BE2C (cell line): ENCODE measurements at regions not wholly inside any gene's neighbourhood (a gene's known extent, or its start where the extent isn't known, plus 50 kb on each side); places are given as distances from the start of the nearest gene placed in this dataset.

Source experiments
- DNase-seq: peaks from one replicate; pipeline ENCODE4 v3.0.0-alpha.2; 2020
- H3K27me3 ChIP-seq: fragments of 250-450 bp; sonication (Bioruptor Pico); 2 replicates; pipeline ENCODE4 v1.5.1; 2020; ENCODE audit warnings: mild to moderate bottlenecking
- H3K36me3 ChIP-seq: fragments of 250-450 bp; sonication (Bioruptor Pico); 2 replicates; pipeline ENCODE4 v1.5.1; 2020; ENCODE audit warnings: mild to moderate bottlenecking
- H3K4me1 ChIP-seq: fragments of 250-450 bp; sonication (Bioruptor Pico); 2 replicates; pipeline ENCODE4 v1.5.1; 2020
- H3K4me3 ChIP-seq: 2 replicates; pipeline ENCODE4 v1.5.1; 2011; ENCODE audit warnings: low read depth, low read length
- H3K9me3 ChIP-seq: fragments of 250-450 bp; sonication (Bioruptor Pico); 2 replicates; pipeline ENCODE4 v1.5.1; 2020
- CTCF ChIP-seq: IDR thresholded peaks from 2 replicates; pipeline ENCODE4 v1.5.1; 2012; ENCODE audit warnings: mild to moderate bottlenecking, low read depth, low read length

- no peaks in the 10 kb centered on the region for H3K9me3 ChIP-seq
- H3K4me1 ChIP-seq: no peaks in the 10 kb centered on the region
- no peak for DNase-seq
- no peak for TF ChIP-seq CTCF
- no peaks in the 10 kb centered on the region for H3K27me3 ChIP-seq
- no peak overlapping the region for H3K4me3 ChIP-seq
- H3K36me3 ChIP-seq: no peaks in the 10 kb centered on the region
Observed at GRCh38 chr15:25981114-25981513, 118.0 kb upstream of the ATP10A start.

GRCh38 chr15:25972141-25972675 lies 109.1 kb upstream of the ATP10A start:
- Histone ChIP-seq H3K27me3 (no peaks in the 10 kb centered on the region), H3K4me3 (no peak overlapping the region), H3K36me3 (no peaks in the 10 kb centered on the region), H3K4me1 (no peaks in the 10 kb centered on the region), H3K9me3 (no peaks in the 10 kb centered on the region)
- TF ChIP-seq CTCF: no peak
- DNase-seq: no peak

- Histone ChIP-seq H3K36me3 (no peaks in the 10 kb centered on the region), H3K4me1 (no peaks in the 10 kb centered on the region), H3K4me3 (no peak overlapping the region), H3K27me3 (no peaks in the 10 kb centered on the region), H3K9me3 (no peaks in the 10 kb centered on the region)
- no peak for TF ChIP-seq CTCF
- no peak for DNase-seq
Observed at GRCh38 chr15:25971053-25971452, 107.9 kb upstream of the ATP10A start.

- no peak for DNase-seq
- Histone ChIP-seq H3K4me1 (no peaks in the 10 kb centered on the region), H3K27me3 (no peaks in the 10 kb centered on the region), H3K9me3 (no peaks in the 10 kb centered on the region), H3K4me3 (no peak overlapping the region), H3K36me3 (no peaks in the 10 kb centered on the region)
- TF ChIP-seq CTCF: no peak
Observed at GRCh38 chr15:25969886-25970285, 106.8 kb upstream of the ATP10A start.

GRCh38 chr15:25967116-25967515 lies 104.0 kb upstream of the ATP10A start:
- Histone ChIP-seq H3K9me3 (no peaks in the 10 kb centered on the region), H3K4me3 (no peak overlapping the region), H3K27me3 (no peaks in the 10 kb centered on the region), H3K36me3 (no peaks in the 10 kb centered on the region), H3K4me1 (no peaks in the 10 kb centered on the region)
- TF ChIP-seq CTCF: no peak
- DNase-seq: no peak

- Histone ChIP-seq H3K4me3 (no peak overlapping the region), H3K27me3 (no peaks in the 10 kb centered on the region), H3K9me3 (peaks cover 3% of the 10 kb centered on the region), H3K4me1 (no peaks in the 10 kb centered on the region), H3K36me3 (no peaks in the 10 kb centered on the region)
- no peak for DNase-seq
- no peak for TF ChIP-seq CTCF
Observed at GRCh38 chr15:25965326-25965725, 102.2 kb upstream of the ATP10A start.
